Bronchial epithelial cell (primary cell): ENCODE measurements at regions not wholly inside any gene's neighbourhood (a gene's known extent, or its start where the extent isn't known, plus 50 kb on each side); places are given as distances from the start of the nearest gene placed in this dataset.

Experiments used
- DNase-seq: peaks from one replicate; pipeline ENCODE4 v3.0.0-alpha.2; 2010; ENCODE audit warnings: low read depth
- FAIRE-seq: peaks from 2 replicates; lab custom pipeline; 2011; peaks lifted over from hg19 to GRCh38; lab: Jason Lieb, UNC
- H3K27me3 ChIP-seq: 2 replicates; pipeline ENCODE4 v1.5.1; 2011; ENCODE audit warnings: low read length; ENCODE audit not compliant: control insufficient read depth, insufficient read depth
- H3K36me3 ChIP-seq: 2 replicates; pipeline ENCODE4 v1.5.1; 2011; ENCODE audit warnings: low read length; ENCODE audit not compliant: control insufficient read depth, insufficient read depth
- H3K4me3 ChIP-seq: 2 replicates; pipeline ENCODE4 v1.5.1; 2011; ENCODE audit warnings: mild to moderate bottlenecking, low read depth, low read length, control low read depth
- CTCF ChIP-seq: IDR thresholded peaks from 2 replicates; pipeline ENCODE4 v1.5.1; 2011; ENCODE audit warnings: mild to moderate bottlenecking, moderate library complexity, low read length, control low read depth, inconsistent platforms; ENCODE audit not compliant: insufficient read depth, severe bottlenecking

GRCh38 chr2:240197462-240198139 is 57.1 kb upstream of the OTOS start:
- TF ChIP-seq CTCF: no peak
- FAIRE-seq (peak; percentile 99), DNase-seq (no peak)
- peaks cover 8% of the 10 kb centered on the region for H3K27me3 ChIP-seq
- no peaks in the 10 kb centered on the region for H3K36me3 ChIP-seq
- H3K4me3 ChIP-seq: no peak overlapping the region

GRCh38 chr2:240198226-240198625 is 57.8 kb upstream of the OTOS start:
- FAIRE-seq (no peak), DNase-seq (no peak)
- no peak for TF ChIP-seq CTCF
- Histone ChIP-seq H3K36me3 (no peaks in the 10 kb centered on the region), H3K4me3 (no peak overlapping the region), H3K27me3 (peaks cover 14% of the 10 kb centered on the region)

- DNase-seq (no peak), FAIRE-seq (no peak)
- H3K4me3 ChIP-seq: no peak overlapping the region
- no peaks in the 10 kb centered on the region for H3K36me3 ChIP-seq
- H3K27me3 ChIP-seq: peaks cover 21% of the 10 kb centered on the region
- TF ChIP-seq CTCF: no peak
Observed at GRCh38 chr2:240199133-240199870, 58.8 kb upstream of the OTOS start.

- no peak for TF ChIP-seq CTCF
- peaks cover 21% of the 10 kb centered on the region for H3K27me3 ChIP-seq
- DNase-seq (no peak), FAIRE-seq (no peak)
- no peak overlapping the region for H3K4me3 ChIP-seq
- no peaks in the 10 kb centered on the region for H3K36me3 ChIP-seq
Observed at GRCh38 chr2:240200230-240201051, 60.0 kb upstream of the OTOS start.

DNA sequence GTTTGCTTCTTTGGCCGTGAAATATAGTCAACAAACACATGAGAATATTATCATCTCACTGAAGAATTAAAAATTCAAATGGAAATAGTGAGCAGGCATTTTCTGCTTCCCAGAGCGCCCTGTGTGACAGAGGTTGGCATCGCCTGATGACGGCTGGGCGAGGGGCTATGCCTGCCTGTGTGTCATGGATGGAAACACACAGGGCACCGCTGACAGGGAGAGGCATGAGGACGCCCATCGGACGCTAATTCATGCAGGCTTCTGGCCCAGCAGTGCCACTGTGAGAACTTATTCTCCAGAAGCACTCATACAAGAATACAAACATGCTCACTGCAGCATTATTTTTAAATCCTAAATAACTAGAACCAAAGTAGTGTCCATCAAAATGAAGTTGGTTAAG is 61.4 kb upstream of the OTOS start:
- FAIRE-seq: no peak
- Histone ChIP-seq H3K27me3 (peaks cover 20% of the 10 kb centered on the region), H3K36me3 (no peaks in the 10 kb centered on the region), H3K4me3 (no peak overlapping the region)
- no peak for TF ChIP-seq CTCF
- DNase-seq: no peak
